Mammary epithelial cell (primary cell): ENCODE measurements at regions not wholly inside any gene's neighbourhood (a gene's known extent, or its start where the extent isn't known, plus 50 kb on each side); places are given as distances from the start of the nearest gene placed in this dataset.

Experiments used
- EZH2 ChIP-seq: IDR thresholded peaks from 2 replicates; pipeline ENCODE4 v1.6.1; 2012; ENCODE audit warnings: low read length, inconsistent platforms, borderline replicate concordance
- TF ChIP-seq, protein P1 (sequence below), 2 donors: IDR thresholded peaks in 1 of 2; conservative IDR thresholded peaks in 1 of 2; 2 replicates each; pipeline ENCODE4 v1.5.1; 2011 to 2012; ENCODE audit warnings: inconsistent platforms in 2 of 2, low read length in 2 of 2, mild to moderate bottlenecking in 2 of 2, control low read depth in 1 of 2, low read depth in 1 of 2; ENCODE audit not compliant: insufficient read depth in 1 of 2; ENCODE audit errors: extremely low read depth in 1 of 2

DNA sequence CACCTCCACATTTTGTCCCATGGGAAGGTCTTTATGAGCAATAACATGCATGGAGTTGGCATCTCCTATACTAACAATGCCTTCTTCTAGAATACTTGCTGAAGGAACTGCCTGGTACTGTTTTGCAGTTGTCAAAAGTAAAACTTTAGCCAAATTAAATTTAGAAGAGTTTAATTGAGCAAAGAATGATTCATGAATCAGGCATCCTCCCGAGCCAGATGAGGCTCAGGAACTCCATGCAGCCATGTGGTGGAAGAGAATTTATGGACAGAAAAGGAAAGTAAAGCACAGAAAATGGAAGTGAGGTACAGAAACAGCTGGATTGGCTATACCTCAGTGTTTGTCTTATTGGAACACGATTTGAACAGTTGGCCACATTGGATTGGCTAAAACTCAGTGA is 1081.9 kb downstream of the SLITRK1 start:
- TF ChIP-seq, protein P1, sequence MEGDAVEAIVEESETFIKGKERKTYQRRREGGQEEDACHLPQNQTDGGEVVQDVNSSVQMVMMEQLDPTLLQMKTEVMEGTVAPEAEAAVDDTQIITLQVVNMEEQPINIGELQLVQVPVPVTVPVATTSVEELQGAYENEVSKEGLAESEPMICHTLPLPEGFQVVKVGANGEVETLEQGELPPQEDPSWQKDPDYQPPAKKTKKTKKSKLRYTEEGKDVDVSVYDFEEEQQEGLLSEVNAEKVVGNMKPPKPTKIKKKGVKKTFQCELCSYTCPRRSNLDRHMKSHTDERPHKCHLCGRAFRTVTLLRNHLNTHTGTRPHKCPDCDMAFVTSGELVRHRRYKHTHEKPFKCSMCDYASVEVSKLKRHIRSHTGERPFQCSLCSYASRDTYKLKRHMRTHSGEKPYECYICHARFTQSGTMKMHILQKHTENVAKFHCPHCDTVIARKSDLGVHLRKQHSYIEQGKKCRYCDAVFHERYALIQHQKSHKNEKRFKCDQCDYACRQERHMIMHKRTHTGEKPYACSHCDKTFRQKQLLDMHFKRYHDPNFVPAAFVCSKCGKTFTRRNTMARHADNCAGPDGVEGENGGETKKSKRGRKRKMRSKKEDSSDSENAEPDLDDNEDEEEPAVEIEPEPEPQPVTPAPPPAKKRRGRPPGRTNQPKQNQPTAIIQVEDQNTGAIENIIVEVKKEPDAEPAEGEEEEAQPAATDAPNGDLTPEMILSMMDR (conservative IDR thresholded peaks at IDR 0.05 in 1 of 2, IDR thresholded peaks at IDR 0.05 in 1 of 2; ENCODE audit: extremely low read depth in 1 of 2, insufficient read depth in 1 of 2, low read depth in 1 of 2, low read length in 2 of 2) = no peak
- TF ChIP-seq EZH2 = no peak
